Esophagus muscularis mucosa (tissue), 4 donors: ENCODE measurements at regions not wholly inside any gene's neighbourhood (a gene's known extent, or its start where the extent isn't known, plus 50 kb on each side); places are given as distances from the start of the nearest gene placed in this dataset.
"Not testable (repeated sequence)": the region's sequence is repeated elsewhere in the genome, so short reads cannot be mapped to it uniquely, and the experiment has no call there.

ENCODE experiments used
- EP300 ChIP-seq: sonication (generic); formaldehyde crosslinking; IDR thresholded peaks from one replicate; pipeline ENCODE4 v1.6.1; 2017; ENCODE audit warnings: antibody characterized with exemption
- POLR2A ChIP-seq: fragments of 450-650 bp; IDR thresholded peaks from one replicate; pipeline ENCODE4 v1.6.1; 2017; ENCODE audit warnings: antibody characterized with exemption, moderate library complexity, mild to moderate bottlenecking, low read depth
- POLR2AphosphoS5 ChIP-seq, 2 donors: sonication (generic); formaldehyde crosslinking; IDR thresholded peaks; one replicate each; pipeline ENCODE4 v1.6.1; 2017; ENCODE audit warnings: antibody characterized with exemption in 2 of 2
- TF ChIP-seq, protein P1 (sequence below), 3 experiments: fragments of 200-600 bp in 2 of 3; fragments of 450-650 bp in 1 of 3; sonication (generic) in 2 of 3; IDR thresholded peaks; one replicate each; pipeline ENCODE4 v1.5.1; 2017 to 2019; ENCODE audit warnings: antibody characterized with exemption in 3 of 3, mild to moderate bottlenecking in 2 of 3, moderate library complexity in 1 of 3

GRCh38 chr2:153664009-153664408 is 185.4 kb upstream of the RPRM start:
- TF ChIP-seq, protein P1, sequence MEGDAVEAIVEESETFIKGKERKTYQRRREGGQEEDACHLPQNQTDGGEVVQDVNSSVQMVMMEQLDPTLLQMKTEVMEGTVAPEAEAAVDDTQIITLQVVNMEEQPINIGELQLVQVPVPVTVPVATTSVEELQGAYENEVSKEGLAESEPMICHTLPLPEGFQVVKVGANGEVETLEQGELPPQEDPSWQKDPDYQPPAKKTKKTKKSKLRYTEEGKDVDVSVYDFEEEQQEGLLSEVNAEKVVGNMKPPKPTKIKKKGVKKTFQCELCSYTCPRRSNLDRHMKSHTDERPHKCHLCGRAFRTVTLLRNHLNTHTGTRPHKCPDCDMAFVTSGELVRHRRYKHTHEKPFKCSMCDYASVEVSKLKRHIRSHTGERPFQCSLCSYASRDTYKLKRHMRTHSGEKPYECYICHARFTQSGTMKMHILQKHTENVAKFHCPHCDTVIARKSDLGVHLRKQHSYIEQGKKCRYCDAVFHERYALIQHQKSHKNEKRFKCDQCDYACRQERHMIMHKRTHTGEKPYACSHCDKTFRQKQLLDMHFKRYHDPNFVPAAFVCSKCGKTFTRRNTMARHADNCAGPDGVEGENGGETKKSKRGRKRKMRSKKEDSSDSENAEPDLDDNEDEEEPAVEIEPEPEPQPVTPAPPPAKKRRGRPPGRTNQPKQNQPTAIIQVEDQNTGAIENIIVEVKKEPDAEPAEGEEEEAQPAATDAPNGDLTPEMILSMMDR (IDR thresholded peaks at IDR 0.05), result not testable (repeated sequence)
- TF ChIP-seq POLR2AphosphoS5 (IDR thresholded peaks at IDR 0.05); POLR2A; EP300: not testable (repeated sequence)
